ENCODE measurements at regions not wholly inside any gene's neighbourhood (a gene's known extent, or its start where the extent isn't known, plus 50 kb on each side); places are given as distances from the start of the nearest gene placed in this dataset.
"Not testable (repeated sequence)": the region's sequence is repeated elsewhere in the genome, so short reads cannot be mapped to it uniquely, and the experiment has no call there.

DNA sequence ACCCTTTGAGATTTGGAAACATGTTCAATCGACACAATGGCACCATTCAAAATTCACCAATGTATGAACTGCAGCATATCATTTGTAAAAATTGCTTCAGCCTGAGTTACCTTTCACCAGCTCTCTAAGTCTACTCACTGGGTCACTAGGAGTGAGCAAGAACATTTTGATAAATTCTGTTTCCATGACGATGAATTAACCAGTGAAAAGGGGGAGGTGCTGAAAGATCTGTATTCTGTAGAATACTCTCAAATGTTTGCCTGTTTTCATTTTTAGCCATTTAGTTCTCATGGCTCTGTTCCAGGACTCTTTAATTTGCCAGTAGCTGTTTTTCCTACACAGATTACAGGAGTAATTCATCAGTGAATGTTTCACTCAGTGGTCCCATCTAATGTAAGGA, 883.4 kb downstream of the DIAPH3 start:
- H3K4me3 ChIP-seq (replicated peaks in 1 of 2; ENCODE audit: low read depth in 2 of 2, low read length in 2 of 2): no peak overlapping the region
- TF ChIP-seq CTCF (IDR thresholded peaks at IDR 0.05; ENCODE audit: low read depth, low read length): no peak
- DNase-seq (ENCODE audit: low read depth in 2 of 2): no peak

GRCh38 chr13:59281453-59281852, 882.3 kb downstream of the DIAPH3 start:
- no peak for TF ChIP-seq CTCF (IDR thresholded peaks at IDR 0.05; ENCODE audit: low read depth, low read length)
- DNase-seq (ENCODE audit: low read depth in 2 of 2): no peak
- H3K4me3 ChIP-seq (replicated peaks in 1 of 2; ENCODE audit: low read depth in 2 of 2, low read length in 2 of 2): no peak overlapping the region

GRCh38 chr13:59292240-59292639, 871.5 kb downstream of the DIAPH3 start:
- not testable (repeated sequence) for DNase-seq (ENCODE audit: low read depth in 2 of 2)

GRCh38 chr13:59299584-59299983, 864.1 kb downstream of the DIAPH3 start:
- no peak for TF ChIP-seq CTCF (IDR thresholded peaks at IDR 0.05; ENCODE audit: low read depth, low read length)
- DNase-seq (ENCODE audit: low read depth in 2 of 2): no peak
- no peak overlapping the region for H3K4me3 ChIP-seq (replicated peaks in 1 of 2; ENCODE audit: low read depth in 2 of 2, low read length in 2 of 2)

More at GRCh38 chr13:59292240-59292639, 871.5 kb downstream of the DIAPH3 start:
- not testable (repeated sequence) for H3K4me3 ChIP-seq (replicated peaks in 1 of 2; ENCODE audit: low read depth in 2 of 2, low read length in 2 of 2)

DNA sequence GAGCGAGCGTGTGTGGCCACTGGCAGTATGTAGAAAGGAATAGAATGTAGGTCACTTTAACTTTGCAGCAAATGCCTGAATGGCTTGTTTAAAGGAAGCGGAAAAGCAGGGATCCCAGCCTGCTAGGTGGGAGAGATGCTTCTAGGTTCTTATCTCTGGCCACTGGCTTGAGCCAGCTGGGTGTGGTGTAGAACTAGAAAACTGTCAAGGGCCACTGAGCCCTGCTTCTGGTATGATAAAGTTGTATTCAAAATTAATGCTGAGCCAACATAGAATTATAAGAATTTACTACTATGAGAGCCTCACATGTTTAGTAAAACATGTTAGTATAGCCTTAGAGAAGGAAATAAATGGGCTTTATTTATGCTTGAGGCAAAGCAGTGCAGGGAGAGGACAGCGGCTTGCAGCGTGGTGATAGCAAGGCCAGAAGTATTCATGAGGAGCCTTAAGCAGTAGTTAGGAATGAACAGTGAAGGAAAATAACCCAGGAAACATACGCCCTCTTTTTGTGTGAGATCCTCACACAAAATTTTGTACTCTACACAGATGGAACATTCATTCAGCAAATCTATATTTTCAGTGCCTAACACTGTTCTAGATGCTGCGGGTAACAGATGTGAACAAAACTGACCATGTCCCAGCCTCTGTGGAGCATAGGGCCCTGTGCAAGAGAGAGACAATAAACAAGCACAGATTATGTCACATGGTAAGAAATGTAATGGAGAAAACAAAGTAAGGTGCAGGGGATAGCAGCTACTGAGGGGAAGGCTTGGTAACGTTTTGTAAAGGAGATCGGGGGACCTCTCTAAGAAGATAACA, 863.2 kb downstream of the DIAPH3 start:
- H3K4me3 ChIP-seq (replicated peaks in 1 of 2; ENCODE audit: low read depth in 2 of 2, low read length in 2 of 2): no peak overlapping the region
- DNase-seq (ENCODE audit: low read depth in 2 of 2): no peak
- TF ChIP-seq CTCF (IDR thresholded peaks at IDR 0.05; ENCODE audit: low read depth, low read length): no peak

DNA sequence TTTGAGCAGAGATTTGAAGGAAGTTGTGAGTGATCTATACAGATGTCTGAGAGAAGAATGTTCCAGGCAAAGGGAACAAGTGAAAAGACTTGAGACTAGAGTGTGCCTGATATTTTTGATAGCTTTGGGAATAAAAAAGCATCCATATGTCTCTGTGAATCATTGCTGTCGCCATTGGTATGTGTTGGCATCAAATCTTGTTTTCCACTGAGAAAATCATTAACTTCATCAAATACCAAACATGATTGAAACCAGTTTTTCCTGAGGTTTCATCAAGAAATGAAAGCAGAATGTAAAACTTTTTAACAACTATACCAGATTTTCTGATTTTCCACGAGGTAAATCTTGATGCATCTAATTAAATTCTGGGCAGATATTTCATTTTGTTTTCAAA, 862.6 kb downstream of the DIAPH3 start:
- no peak overlapping the region for H3K4me3 ChIP-seq (replicated peaks in 1 of 2; ENCODE audit: low read depth in 2 of 2, low read length in 2 of 2)
- DNase-seq (ENCODE audit: low read depth in 2 of 2): no peak
- TF ChIP-seq CTCF (IDR thresholded peaks at IDR 0.05; ENCODE audit: low read depth, low read length): no peak

- no peak overlapping the region for H3K4me3 ChIP-seq (replicated peaks in 1 of 2; ENCODE audit: low read depth in 2 of 2, low read length in 2 of 2)
- no peak for DNase-seq (ENCODE audit: low read depth in 2 of 2)
- no peak for TF ChIP-seq CTCF (IDR thresholded peaks at IDR 0.05; ENCODE audit: low read depth, low read length)
These were observed 860.3 kb downstream of the DIAPH3 start for GRCh38 chr13:59303433-59303832.
